LNCaP clone FGC (cell line): ENCODE measurements at regions not wholly inside any gene's neighbourhood (a gene's known extent, or its start where the extent isn't known, plus 50 kb on each side); places are given as distances from the start of the nearest gene placed in this dataset.
"Not testable (repeated sequence)": the region's sequence is repeated elsewhere in the genome, so short reads cannot be mapped to it uniquely, and the experiment has no call there.

Experiments
- DNase-seq: peaks from one replicate; pipeline ENCODE4 v3.0.0-alpha.2; 2011; ENCODE audit warnings: low read depth
- H3K4me3 ChIP-seq: 2 replicates; pipeline ENCODE4 v1.5.1; 2011; ENCODE audit warnings: mild to moderate bottlenecking, low read depth, low read length, control low read depth
- CTCF ChIP-seq: IDR thresholded peaks from 2 replicates; pipeline ENCODE4 v1.5.1; 2012; ENCODE audit warnings: mild to moderate bottlenecking; ENCODE audit not compliant: control insufficient read depth, insufficient read depth; ENCODE audit errors: extremely low read depth

- no peak for TF ChIP-seq CTCF
- no peak for DNase-seq
- no peak overlapping the region for H3K4me3 ChIP-seq
Observed at GRCh38 chr6:144664281-144664680, 379.1 kb downstream of the UTRN start.

GRCh38 chr6:144664947-144665346 is 379.8 kb downstream of the UTRN start:
- no peak overlapping the region for H3K4me3 ChIP-seq
- no peak for TF ChIP-seq CTCF
- DNase-seq: no peak

DNA sequence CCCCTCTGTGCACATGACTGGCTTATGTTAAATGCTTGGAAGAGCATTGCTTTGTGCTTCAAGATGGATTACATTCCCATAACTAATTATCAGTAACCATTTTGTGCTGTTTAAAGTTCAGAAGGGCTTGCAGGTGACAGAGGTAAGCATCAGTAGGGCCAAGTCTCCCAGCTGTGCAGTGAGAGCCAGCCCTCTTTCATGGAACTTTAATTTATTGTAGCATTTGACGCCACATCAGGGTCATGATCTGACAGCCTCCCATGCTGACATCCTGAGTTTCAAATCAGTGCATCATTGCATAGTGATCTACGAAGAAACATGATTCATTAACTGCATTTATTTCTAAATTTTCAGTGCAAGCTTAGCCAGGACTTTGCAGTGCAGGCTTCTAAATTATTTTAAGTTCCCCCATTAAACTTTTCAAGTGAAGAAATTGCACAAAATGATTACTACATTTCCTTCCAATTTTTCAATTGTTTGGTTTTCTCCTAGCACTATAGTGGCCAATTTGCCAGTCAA is 380.9 kb downstream of the UTRN start:
- TF ChIP-seq CTCF: no peak
- H3K4me3 ChIP-seq: no peak overlapping the region
- DNase-seq: no peak

GRCh38 chr6:144666781-144667180 is 381.6 kb downstream of the UTRN start:
- no peak for DNase-seq
- H3K4me3 ChIP-seq: no peak overlapping the region
- TF ChIP-seq CTCF: no peak

- TF ChIP-seq CTCF: no peak
- DNase-seq: no peak
- H3K4me3 ChIP-seq: no peak overlapping the region
Observed at GRCh38 chr6:144667532-144668503, 382.7 kb downstream of the UTRN start.

DNA sequence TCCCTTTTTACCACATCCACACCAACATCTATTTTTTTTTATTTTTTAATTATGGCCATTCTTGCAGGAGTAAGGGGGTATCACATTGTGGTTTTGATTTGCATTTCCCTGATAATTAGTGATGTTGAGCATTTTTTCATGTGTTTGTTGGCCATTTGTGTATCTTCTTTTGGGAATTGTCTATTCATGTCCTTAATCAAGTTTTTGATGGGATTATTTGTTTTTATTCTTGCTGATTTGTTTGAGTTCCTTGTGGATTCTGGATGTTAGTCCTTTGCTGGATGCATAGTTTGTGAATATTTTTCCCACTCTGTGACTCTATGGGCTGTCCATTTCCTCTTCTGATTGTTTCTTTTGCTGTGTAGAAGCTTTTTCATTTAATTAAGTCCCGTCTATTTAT is 385.1 kb downstream of the UTRN start:
- not testable (repeated sequence) for H3K4me3 ChIP-seq, DNase-seq

- TF ChIP-seq CTCF: no peak
- H3K4me3 ChIP-seq: no peak overlapping the region
- no peak for DNase-seq
Observed at GRCh38 chr6:144673807-144674206, 388.7 kb downstream of the UTRN start.
